HCT116 (cell line): ENCODE measurements at regions not wholly inside any gene's neighbourhood (a gene's known extent, or its start where the extent isn't known, plus 50 kb on each side); places are given as distances from the start of the nearest gene placed in this dataset.

Experiments used
- ATAC-seq: fragments of 200-7000 bp; cut with Tn5 transposase; 2 replicates; pipeline ENCODE4 v1.9.1; 2020; ENCODE audit warnings: mild to moderate bottlenecking, moderate library complexity
- BruUV-seq: library from RNA; stranded (reverse); fragments of 400-500 nt; replicated peaks from 2 replicates; lab custom pipeline; 2021; lab: Mats Ljungman, UMichigan
- CTCF ChIA-PET: fragments of 300-600 bp; sonication (Branson Sonifier 250); formaldehyde crosslinking; loops from one replicate; lab custom pipeline; 2021; ENCODE audit warnings: antibody characterized with exemption; lab: Charles Lee
- POLR2A ChIA-PET: fragments of 300-600, 350-600 bp; sonication (Branson Sonifier 250); formaldehyde crosslinking; loops from one replicate; lab custom pipeline; 2021; ENCODE audit warnings: antibody characterized with exemption; lab: Charles Lee
- RAD21 ChIA-PET, 2 experiments: fragments of 300-600 bp; sonication (Branson Sonifier 250); formaldehyde crosslinking; loops; one replicate each; lab custom pipeline; 2023; ENCODE audit warnings: low total read pairs in 2 of 2; ENCODE audit not compliant: uncharacterized antibody in 2 of 2, unreplicated experiment in 2 of 2, low non-redundant PET in 1 of 2; lab: Charles Lee
- DNase-seq: peaks from one replicate; pipeline ENCODE4 v3.0.0-alpha.2; 2010; ENCODE audit warnings: low read depth, low spot score
- H2AFZ ChIP-seq: fragments of 200-600 bp; shearing (Covaris generic), sonication (generic); 2 replicates; pipeline ENCODE4 v1.6.1; 2017; ENCODE audit warnings: low read depth, mixed run types, mixed read lengths, antibody characterized with exemption, low read length; ENCODE audit not compliant: poor library complexity, severe bottlenecking
- H3K27ac ChIP-seq: 2 replicates; pipeline ENCODE4 v1.5.1; 2012; ENCODE audit warnings: low read depth, low read length
- H3K27me3 ChIP-seq: fragments of 200-600 bp; sonication (generic); 2 replicates; pipeline ENCODE4 v1.6.1; 2016; ENCODE audit warnings: mixed run types, low read length, mixed read lengths; ENCODE audit not compliant: insufficient read depth
- H3K36me3 ChIP-seq, 2 experiments: fragments of 200-500 bp in 1 of 2; fragments of 200-600 bp in 1 of 2; sonication (Bioruptor generic) in 1 of 2; sonication (generic) in 1 of 2; 2 replicates each; pipeline versions ENCODE4 v1.5.1 to v1.6.1; 2014 to 2016; ENCODE audit warnings: low read length in 2 of 2, inconsistent platforms in 1 of 2, mixed read lengths in 1 of 2, mixed run types in 1 of 2; ENCODE audit not compliant: insufficient read depth in 2 of 2, control insufficient read depth in 1 of 2
- H3K4me1 ChIP-seq, 2 experiments: fragments of 200-600 bp in 1 of 2; sonication (generic) in 1 of 2; 2 replicates each; pipeline versions ENCODE4 v1.5.1 to v1.6.1; 2012 to 2017; ENCODE audit warnings: low read length in 2 of 2, inconsistent platforms in 1 of 2, mild to moderate bottlenecking in 1 of 2, mixed read lengths in 1 of 2, mixed run types in 1 of 2, moderate library complexity in 1 of 2; ENCODE audit not compliant: insufficient read depth in 2 of 2, control insufficient read depth in 1 of 2
- H3K4me2 ChIP-seq: fragments of 200-600 bp; sonication (generic); 2 replicates; pipeline ENCODE4 v1.6.1; 2017; ENCODE audit warnings: mixed run types, low read length, mixed read lengths
- H3K4me3 ChIP-seq, 2 experiments: fragments of 200-600 bp in 1 of 2; sonication (generic) in 1 of 2; replicated peaks in 1 of 2; 2 replicates each; pipeline ENCODE4 v1.5.1; 2011 to 2016; ENCODE audit warnings: low read length in 2 of 2, control low read depth in 1 of 2, low read depth in 1 of 2, mild to moderate bottlenecking in 1 of 2, mixed read lengths in 1 of 2, mixed run types in 1 of 2
- H3K79me2 ChIP-seq: fragments of 200-600 bp; sonication (generic); 2 replicates; pipeline ENCODE4 v1.6.1; 2017; ENCODE audit warnings: mild to moderate bottlenecking, mixed run types, low read length, moderate library complexity, mixed read lengths; ENCODE audit not compliant: insufficient read depth
- H3K9ac ChIP-seq: fragments of 200-600 bp; sonication (generic); 2 replicates; pipeline ENCODE4 v1.6.1; 2016; ENCODE audit warnings: low read length, mixed read lengths
- H3K9me2 ChIP-seq: fragments of 200-600 bp; sonication (generic), shearing (Covaris generic); 2 replicates; pipeline ENCODE4 v1.6.1; 2017; ENCODE audit warnings: mixed run types, mild to moderate bottlenecking, moderate library complexity; ENCODE audit not compliant: insufficient read depth
- H3K9me3 ChIP-seq, 2 experiments: fragments of 200-500 bp in 1 of 2; fragments of 200-600 bp in 1 of 2; sonication (Bioruptor generic) in 1 of 2; sonication (generic) in 1 of 2; 2 replicates each; pipeline ENCODE4 v1.6.1; 2014 to 2017; ENCODE audit warnings: low read length in 2 of 2, mixed read lengths in 2 of 2, inconsistent platforms in 1 of 2, low read depth in 1 of 2, mild to moderate bottlenecking in 1 of 2, mixed run types in 1 of 2, moderate library complexity in 1 of 2; ENCODE audit not compliant: control insufficient read depth in 1 of 2, insufficient read depth in 1 of 2
- H4K20me1 ChIP-seq: fragments of 200-600 bp; sonication (generic), shearing (Covaris generic); 2 replicates; pipeline ENCODE4 v1.6.1; 2017; ENCODE audit warnings: mixed run types, mild to moderate bottlenecking, moderate library complexity; ENCODE audit not compliant: insufficient read depth
- CEBPB ChIP-seq: IDR thresholded peaks from 2 replicates; pipeline ENCODE4 v1.6.1; 2012; ENCODE audit warnings: low read depth
- FOSL1 ChIP-seq: IDR thresholded peaks from 2 replicates; pipeline ENCODE4 v1.6.1; 2012; ENCODE audit warnings: low read depth
- RAD21 ChIP-seq: IDR thresholded peaks from 2 replicates; pipeline ENCODE4 v1.6.1; 2012; ENCODE audit warnings: low read depth, mild to moderate bottlenecking
- YY1 ChIP-seq: IDR thresholded peaks from 2 replicates; pipeline ENCODE4 v1.6.1; 2011; ENCODE audit warnings: low read length, low read depth, moderate library complexity, mild to moderate bottlenecking; ENCODE audit not compliant: insufficient replicate concordance; ENCODE audit errors: extremely low read depth
- ZFX ChIP-seq: fragments of 450-650 bp; IDR thresholded peaks from 2 replicates; pipeline ENCODE4 v1.6.1; 2017
- ZNF274 ChIP-seq: fragments of 200-500 bp; sonication (Bioruptor generic); IDR thresholded peaks from 2 replicates; pipeline ENCODE4 v1.6.1; 2014; ENCODE audit warnings: mild to moderate bottlenecking, low read depth, low read length, inconsistent platforms
- intact Hi-C: fragments of 100-400 bp; cut with micrococcal nuclease; formaldehyde crosslinking; loops from 2 replicates; pipeline ENCODE4 v1.10.0; 2022
- TF ChIP-seq, protein P1 (sequence below): IDR thresholded peaks from 2 replicates; pipeline ENCODE4 v1.6.1; 2012
- TF ChIP-seq, protein P2 (sequence below), 3 experiments: fragments of 200-600 bp in 1 of 3; sonication (generic) in 1 of 3; IDR thresholded peaks in 2 of 3; conservative IDR thresholded peaks in 1 of 3; 2 replicates each; pipeline ENCODE4 v1.5.1; 2012 to 2017; ENCODE audit warnings: low read depth in 2 of 3, low read length in 2 of 3, antibody characterized with exemption in 1 of 3, borderline replicate concordance in 1 of 3, control low read depth in 1 of 3, mild to moderate bottlenecking in 1 of 3, mixed read lengths in 1 of 3, mixed run types in 1 of 3, moderate library complexity in 1 of 3; ENCODE audit not compliant: insufficient read depth in 1 of 3

DNA sequence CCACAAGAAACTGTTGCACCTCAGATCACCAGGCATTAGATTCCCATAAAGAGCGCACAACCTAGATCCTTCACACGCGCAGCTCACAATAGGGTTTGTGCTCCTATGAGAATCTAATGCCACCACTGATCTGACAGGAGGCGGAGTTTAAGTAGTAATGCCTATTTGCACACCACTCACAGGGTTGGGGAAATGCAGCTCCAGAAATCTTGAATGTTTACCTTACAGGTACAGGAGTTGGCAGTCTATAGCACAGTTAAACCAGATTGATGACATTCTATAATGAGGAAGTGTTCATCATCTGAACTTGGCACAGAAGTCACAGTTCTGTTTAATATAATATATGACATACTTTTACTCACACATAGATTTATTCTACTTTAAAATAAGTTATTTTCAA lies 732.2 kb upstream of the ZNF608 start:
- ATAC-seq = no peak
- H3K36me3 ChIP-seq = no peaks in the 10 kb centered on the region
- peaks cover 1 to 2% of the 10 kb centered on the region in 2 experiments; a peak in 3 of 4 replicates for H3K4me1 ChIP-seq
- ChIA-PET POLR2A (no interaction called here), CTCF (no interaction called here), RAD21 (no interaction called here)
- no peak overlapping the region for H3K4me2 ChIP-seq
- H3K9me2 ChIP-seq = no peaks in the 10 kb centered on the region
- BruUV-seq = no TSS peak
- H3K27ac ChIP-seq = no peak overlapping the region
- no peaks in the 10 kb centered on the region for H4K20me1 ChIP-seq
- TF ChIP-seq RAD21 (no peak), ZNF274 (no peak)
- intact Hi-C loops = no loop called here
- H3K27me3 ChIP-seq = no peaks in the 10 kb centered on the region
- H3K79me2 ChIP-seq = no peaks in the 10 kb centered on the region
- DNase-seq = no peak
- H3K4me3 ChIP-seq = no peak overlapping the region
- H3K9ac ChIP-seq = no peak overlapping the region
- H3K9me3 ChIP-seq = no peaks in the 10 kb centered on the region
- H2AFZ ChIP-seq = no peak overlapping the region

DNA sequence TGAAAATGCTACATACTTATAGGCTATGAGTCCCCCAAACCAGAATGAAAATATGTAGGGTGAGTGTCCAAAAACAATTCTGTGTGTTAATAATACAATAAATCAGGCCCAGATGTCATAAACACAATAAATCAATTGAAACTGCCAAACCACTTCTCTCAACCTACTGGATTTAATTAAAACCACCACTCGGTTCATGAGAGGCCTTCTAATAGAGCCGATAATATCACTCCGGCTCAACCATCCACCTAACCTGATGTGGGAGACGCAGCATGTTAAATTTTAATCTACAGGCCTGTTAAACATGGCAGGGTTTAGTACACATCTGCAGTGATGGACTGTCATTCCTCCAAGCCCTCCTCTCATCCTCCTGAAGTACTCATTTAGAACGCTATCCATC lies 734.5 kb upstream of the ZNF608 start:
- BruUV-seq = no TSS peak
- Histone ChIP-seq H2AFZ (no peak overlapping the region), H3K4me2 (no peak overlapping the region), H3K4me1 (peaks cover 22 to 25% of the 10 kb centered on the region in 2 experiments), H3K9ac (no peak overlapping the region), H3K27ac (no peak overlapping the region), H3K79me2 (no peaks in the 10 kb centered on the region), H3K27me3 (no peaks in the 10 kb centered on the region), H3K36me3 (no peaks in the 10 kb centered on the region), H3K4me3 (no peak overlapping the region), H4K20me1 (no peaks in the 10 kb centered on the region), H3K9me3 (no peaks in the 10 kb centered on the region), H3K9me2 (no peaks in the 10 kb centered on the region)
- intact Hi-C loops = no loop called here
- ChIA-PET POLR2A (no interaction called here), CTCF (no interaction called here), RAD21 (no interaction called here)
- TF ChIP-seq FOSL1 = no peak
- TF ChIP-seq YY1 = no peak
- no peak for TF ChIP-seq CEBPB
- no peak for TF ChIP-seq ZFX
- TF ChIP-seq, protein P1, sequence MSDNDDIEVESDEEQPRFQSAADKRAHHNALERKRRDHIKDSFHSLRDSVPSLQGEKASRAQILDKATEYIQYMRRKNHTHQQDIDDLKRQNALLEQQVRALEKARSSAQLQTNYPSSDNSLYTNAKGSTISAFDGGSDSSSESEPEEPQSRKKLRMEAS = no peak
- TF ChIP-seq, protein P2, sequence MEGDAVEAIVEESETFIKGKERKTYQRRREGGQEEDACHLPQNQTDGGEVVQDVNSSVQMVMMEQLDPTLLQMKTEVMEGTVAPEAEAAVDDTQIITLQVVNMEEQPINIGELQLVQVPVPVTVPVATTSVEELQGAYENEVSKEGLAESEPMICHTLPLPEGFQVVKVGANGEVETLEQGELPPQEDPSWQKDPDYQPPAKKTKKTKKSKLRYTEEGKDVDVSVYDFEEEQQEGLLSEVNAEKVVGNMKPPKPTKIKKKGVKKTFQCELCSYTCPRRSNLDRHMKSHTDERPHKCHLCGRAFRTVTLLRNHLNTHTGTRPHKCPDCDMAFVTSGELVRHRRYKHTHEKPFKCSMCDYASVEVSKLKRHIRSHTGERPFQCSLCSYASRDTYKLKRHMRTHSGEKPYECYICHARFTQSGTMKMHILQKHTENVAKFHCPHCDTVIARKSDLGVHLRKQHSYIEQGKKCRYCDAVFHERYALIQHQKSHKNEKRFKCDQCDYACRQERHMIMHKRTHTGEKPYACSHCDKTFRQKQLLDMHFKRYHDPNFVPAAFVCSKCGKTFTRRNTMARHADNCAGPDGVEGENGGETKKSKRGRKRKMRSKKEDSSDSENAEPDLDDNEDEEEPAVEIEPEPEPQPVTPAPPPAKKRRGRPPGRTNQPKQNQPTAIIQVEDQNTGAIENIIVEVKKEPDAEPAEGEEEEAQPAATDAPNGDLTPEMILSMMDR (IDR thresholded peaks at IDR 0.05 in 2 of 3, conservative IDR thresholded peaks at IDR 0.05 in 1 of 3; ENCODE audit: borderline replicate concordance in 1 of 3, insufficient read depth in 1 of 3, low read depth in 2 of 3, low read length in 2 of 3) = no peak
- no peak for TF ChIP-seq ZNF274
- ATAC-seq (no peak), DNase-seq (no peak)
